ENCODE measurements at regions not wholly inside any gene's neighbourhood (a gene's known extent, or its start where the extent isn't known, plus 50 kb on each side); places are given as distances from the start of the nearest gene placed in this dataset.

DNA sequence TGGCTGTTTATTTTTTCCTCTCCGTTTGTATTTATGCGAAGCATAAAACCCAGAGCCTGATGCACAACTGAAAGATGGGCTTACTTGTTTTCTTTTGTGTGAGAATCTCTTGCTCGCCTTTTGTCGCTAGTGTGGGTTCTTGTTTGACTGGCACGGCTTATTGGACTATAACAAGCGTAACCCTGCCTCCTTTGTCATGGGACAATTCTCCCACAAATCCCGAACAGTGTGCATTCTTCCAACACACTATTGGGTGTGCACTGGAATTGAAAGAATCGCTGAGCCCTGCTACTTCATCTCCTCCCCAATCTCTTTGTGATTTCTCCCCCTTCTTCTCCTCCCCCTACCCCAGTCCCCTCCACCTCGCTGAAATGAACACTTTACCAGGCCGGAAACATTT, 110.8 kb downstream of the ZIC5 start:
- DNase-seq (ENCODE audit: low spot score), result no peak

DNA sequence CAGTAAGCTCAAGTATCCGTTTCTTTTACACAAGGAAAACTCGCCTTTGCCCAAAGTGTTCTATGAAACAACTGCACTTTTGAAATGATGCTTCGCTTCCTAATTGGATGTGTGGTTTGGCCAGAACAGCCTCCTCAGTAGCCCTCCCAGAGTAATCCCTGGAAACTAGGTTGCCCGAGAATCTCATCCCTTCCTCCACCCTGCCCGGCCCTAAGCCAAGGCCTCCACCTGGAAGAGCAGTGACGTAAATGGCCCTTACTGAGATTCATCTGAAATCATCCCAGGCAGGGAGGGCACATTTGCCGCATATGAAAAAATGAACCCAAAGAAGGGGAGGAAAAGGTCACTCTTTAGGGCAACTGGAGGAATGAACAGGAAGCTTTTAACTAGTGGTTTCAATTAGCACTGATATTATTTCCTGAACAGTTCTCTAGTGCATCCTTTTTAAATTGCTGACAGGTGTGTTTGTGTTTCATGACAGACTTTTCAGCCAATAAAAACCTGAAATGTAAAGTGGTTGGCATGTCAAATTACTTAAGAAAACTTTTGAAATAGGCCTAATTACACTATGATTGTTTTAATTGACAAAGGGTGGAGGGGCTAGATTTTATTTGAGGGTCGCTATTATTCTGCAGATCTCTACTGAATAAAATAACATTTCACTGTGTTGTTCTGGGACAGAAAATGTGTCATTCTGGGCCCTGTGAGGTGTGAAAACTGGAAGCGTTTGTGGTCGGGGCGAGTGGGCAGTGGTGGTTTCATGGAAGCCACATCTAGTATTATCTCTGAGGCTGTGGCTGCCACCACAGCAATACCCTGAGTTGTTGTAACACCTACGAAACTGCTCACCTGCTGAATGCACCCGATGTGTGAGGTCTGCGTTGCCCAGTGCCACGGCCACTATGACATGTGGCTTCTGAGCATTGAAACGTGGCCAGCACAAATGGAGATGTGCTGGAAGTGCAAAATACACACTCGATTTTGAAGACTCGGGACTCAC, 112.1 kb downstream of the ZIC5 start:
- no peak for DNase-seq (ENCODE audit: low spot score)

- DNase-seq (ENCODE audit: low spot score), result no peak
Measured at GRCh38 chr13:99857738-99858137, 113.8 kb downstream of the ZIC5 start.

GRCh38 chr13:99855526-99856420, 115.8 kb downstream of the ZIC5 start:
- no peak for DNase-seq (ENCODE audit: low spot score)

DNA sequence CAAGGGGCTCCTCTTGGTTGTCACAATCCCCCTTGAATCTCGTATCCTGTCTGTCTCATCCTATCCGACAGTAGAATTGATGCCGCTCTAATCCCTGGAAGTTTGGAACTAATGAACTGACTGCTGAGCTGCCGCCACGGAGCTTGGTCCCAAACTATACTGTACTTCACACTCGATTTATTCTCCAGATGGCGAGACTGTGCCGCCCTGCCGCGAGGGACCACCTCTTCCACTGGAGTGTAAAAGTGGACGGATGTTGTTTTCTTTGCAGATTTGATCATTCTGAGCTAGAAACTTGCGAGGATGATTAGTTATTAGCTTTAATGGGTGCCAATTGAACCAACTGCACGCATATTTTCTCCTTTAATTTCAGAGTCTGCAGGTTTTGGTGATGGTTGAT, 117.2 kb downstream of the ZIC5 start:
- no peak for DNase-seq (ENCODE audit: low spot score)

DNA sequence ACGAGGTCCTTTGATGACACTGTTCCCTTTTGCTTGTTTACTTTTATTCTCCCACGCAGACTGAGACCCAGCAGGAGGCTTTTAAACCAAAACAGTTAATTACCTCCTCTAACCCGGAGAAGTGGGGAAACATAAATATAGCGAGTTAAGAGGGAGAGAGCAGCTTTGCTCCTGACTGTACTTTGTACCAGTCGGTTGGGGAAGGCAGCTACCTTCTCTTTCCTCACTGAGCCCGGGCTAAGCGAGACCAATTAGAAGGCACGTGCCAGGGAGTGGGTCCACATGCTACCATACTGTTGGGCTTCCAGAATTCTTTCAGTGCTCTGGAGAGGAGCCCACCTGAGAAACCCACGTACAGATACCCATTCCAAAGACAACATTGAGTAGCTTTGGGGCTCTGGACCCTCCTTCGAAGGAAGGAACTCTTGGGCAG, 124.2 kb downstream of the ZIC5 start:
- DNase-seq (ENCODE audit: low spot score), result no peak

GRCh38 chr13:99845161-99845874, 126.2 kb downstream of the ZIC5 start:
- no peak for DNase-seq (ENCODE audit: low spot score)

DNA sequence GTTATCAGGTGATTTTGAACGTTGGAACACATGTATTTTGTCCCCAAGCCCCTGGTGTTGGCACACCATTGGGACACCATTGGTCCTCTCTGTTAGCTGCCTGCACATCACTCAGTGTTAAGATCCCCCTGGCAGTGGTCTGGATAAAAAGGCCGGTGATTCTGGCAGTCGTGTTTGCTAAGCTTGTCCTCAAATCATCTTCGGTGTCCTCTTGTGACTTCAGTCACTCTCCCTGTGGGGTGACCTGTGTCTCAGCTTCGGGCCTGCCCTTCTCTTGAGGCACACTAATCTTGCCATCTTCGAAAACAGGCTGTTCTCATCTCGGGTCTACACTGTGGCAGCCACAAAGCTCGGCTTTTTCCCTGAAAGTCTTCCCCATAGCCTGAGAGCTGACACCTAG, 127.1 kb downstream of the ZIC5 start:
- DNase-seq (ENCODE audit: low spot score), result no peak

- no peak for DNase-seq (ENCODE audit: low spot score)
Measured at GRCh38 chr13:99843872-99844271, 127.7 kb downstream of the ZIC5 start.

GRCh38 chr13:99842405-99842804, 129.2 kb downstream of the ZIC5 start:
- DNase-seq (ENCODE audit: low spot score), result no peak

- no peak for DNase-seq (ENCODE audit: low spot score)
Measured at GRCh38 chr13:99836291-99836690, 135.3 kb downstream of the ZIC5 start.

DNA sequence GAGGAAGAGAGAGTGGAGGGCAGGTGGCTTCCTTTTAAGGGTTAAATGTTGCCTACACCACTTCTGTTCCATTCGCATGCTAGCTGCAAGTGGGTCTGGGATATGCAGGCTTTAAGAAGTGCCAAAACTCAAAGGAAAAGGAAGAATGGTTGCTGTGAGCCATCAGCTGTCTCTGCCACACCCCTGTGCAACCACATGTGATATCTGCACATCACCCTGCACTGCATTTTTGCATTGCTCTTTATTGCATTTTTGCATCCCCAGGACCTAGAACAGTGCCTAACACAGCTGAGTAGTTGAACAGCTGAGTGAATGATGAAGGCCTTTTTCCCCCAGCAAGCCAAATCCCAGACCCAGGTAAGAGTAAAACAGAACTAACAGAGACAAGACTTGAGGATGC, 136.1 kb downstream of the ZIC5 start:
- no peak for DNase-seq (ENCODE audit: low spot score)

DNA sequence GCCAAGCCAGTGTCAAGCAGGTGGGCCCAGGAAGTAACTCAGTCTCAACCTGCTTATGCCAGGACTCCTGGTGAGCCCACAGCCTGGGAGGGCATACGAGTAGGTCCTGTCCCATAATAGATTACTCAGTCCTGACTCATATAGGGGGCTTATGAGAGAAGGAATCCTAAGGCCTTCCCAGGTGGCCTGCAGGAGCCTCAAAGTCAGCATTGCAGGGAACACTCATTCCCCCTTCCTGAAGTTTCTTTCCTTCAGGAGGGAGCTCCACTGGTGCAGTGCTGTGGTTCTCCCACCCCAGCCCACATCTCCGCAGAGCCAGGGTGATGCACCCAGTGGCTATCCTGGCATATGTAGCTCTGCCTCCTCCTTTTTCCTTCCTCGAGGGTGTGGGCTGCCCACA, 137.3 kb downstream of the ZIC5 start:
- no peak for DNase-seq (ENCODE audit: low spot score)

GRCh38 chr13:99832347-99832746, 139.2 kb downstream of the ZIC5 start:
- no peak for DNase-seq (ENCODE audit: low spot score)

DNA sequence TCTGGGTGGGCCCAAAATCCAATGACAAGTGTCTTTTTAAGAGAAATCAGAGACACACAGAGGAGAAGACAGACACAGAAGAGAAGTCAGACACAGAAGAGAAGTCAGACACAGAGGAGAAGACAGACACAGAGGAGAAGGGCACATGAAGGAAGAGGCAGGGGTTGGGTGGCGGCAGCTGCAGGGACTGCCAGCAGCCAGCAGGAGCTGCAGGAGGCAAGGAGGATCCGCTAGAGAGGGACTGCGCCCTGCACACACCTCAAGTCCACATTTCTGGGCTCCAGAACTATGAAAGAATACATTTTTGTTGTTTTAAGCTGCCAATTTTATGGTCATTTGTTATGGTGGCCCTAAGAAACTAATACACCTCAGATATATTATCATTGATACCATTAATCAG, 140.6 kb downstream of the ZIC5 start:
- DNase-seq (ENCODE audit: low spot score), result no peak

GRCh38 chr13:99829593-99830239, 141.9 kb downstream of the ZIC5 start:
- no peak for DNase-seq (ENCODE audit: low spot score)

- DNase-seq (ENCODE audit: low spot score), result no peak
Measured at GRCh38 chr13:99829161-99829560, 142.4 kb downstream of the ZIC5 start.

- DNase-seq (ENCODE audit: low spot score), result no peak
Measured at GRCh38 chr13:99828735-99829134, 142.8 kb downstream of the ZIC5 start.

DNA sequence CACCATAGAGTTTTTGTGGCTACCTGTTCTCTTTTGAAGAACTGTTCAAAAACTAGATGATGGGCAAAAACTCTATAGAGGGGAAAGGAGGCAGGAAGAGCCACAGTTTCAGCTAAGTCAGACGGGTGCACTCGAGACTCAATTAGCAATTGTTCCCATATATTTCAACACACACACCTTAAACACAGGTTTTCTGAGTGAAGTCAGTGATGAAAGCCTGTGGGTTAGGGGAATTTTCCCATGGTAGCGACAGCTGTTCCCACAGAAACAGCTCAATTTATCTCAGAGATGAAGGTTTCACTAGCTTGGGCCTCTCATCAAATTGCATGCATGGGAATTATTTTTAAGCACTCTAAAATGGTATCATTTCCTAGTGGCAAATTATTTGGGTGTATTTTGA, 143.4 kb downstream of the ZIC5 start:
- DNase-seq (ENCODE audit: low spot score), result no peak

DNA sequence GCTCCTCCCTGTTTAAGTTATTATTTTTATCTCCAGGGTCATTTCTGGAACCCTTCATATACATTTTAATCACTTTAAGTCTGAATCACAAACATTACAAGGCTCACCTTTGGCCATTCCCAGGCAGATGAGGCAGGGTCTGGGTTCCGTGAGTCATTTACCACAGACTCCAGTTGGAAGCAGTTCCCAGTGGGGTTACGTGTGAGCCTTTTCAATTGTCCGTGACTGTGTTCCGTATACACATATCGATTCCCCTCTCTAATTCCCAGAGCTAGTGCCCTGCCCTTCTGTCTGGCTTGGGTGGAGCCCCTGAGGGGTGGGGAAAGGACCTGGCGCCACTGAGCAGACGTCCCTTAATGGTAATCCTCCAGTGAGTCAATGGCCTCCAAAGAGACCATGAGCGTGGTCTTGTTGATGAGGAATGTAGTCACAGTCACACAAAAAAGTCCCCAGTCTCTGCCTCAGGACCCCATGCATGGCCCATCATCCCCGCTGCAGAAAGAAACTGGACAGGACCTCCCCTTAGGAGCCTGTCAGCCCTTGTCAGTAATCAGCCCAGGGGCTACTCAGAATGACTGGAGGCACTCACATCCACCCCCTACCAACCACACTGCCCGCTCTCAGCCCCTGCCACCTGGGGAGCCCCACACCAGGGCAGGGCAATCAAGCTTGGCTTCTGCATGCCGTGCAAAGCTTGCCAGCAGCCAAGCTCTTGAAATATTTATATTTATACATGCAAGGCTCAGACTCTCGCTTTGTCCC, 144.4 kb downstream of the ZIC5 start:
- no peak for DNase-seq (ENCODE audit: low spot score)

DNA sequence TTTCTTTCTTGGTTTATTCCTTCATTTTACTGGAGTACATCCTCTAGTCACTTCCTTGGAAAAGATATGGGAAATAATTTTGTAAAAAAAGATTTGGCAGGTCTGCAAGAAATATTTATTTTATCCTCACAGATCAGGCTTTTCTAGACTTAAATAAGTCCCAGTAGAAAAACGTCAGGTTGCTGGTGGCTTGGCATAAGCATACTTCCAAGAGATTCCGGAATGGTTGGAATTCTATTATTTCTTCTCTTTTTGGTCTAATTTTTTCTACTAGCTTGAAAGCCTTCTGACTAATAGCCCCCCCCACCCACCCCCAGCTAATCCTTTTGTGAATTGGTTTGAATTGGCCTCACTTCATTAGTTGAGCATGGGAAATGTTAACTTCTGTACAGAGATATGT, 147.6 kb downstream of the ZIC5 start:
- no peak for DNase-seq (ENCODE audit: low spot score)
